Gastroesophageal sphincter (tissue), 4 donors: ENCODE measurements at regions not wholly inside any gene's neighbourhood (a gene's known extent, or its start where the extent isn't known, plus 50 kb on each side); places are given as distances from the start of the nearest gene placed in this dataset.

Experiments used
- ATAC-seq: fragments of 150-250 bp; one replicate; pipeline ENCODE4 v1.9.1; 2016; ENCODE audit warnings: mild to moderate bottlenecking, moderate library complexity
- H3K27ac ChIP-seq, 4 donors: fragments of 200-600 bp; sonication (generic) in 3 of 4; 1 replicate in 3 of 4; 2 replicates in 1 of 4; pipeline ENCODE4 v1.5.1; 2016 to 2019
- H3K27me3 ChIP-seq: fragments of 200-600 bp; sonication (generic); one replicate; pipeline ENCODE4 v1.5.1; 2019
- H3K36me3 ChIP-seq, 2 donors: fragments of 200-600 bp; sonication (generic); one replicate each; pipeline ENCODE4 v1.5.1; 2019; ENCODE audit warnings: control low read depth in 1 of 2
- H3K4me1 ChIP-seq, 3 donors: fragments of 200-600 bp; sonication (generic); 1 replicate in 2 of 3; 2 replicates in 1 of 3; pipeline ENCODE4 v1.5.1; 2016 to 2019; ENCODE audit warnings: control low read depth in 2 of 3
- H3K4me3 ChIP-seq, 2 donors: fragments of 200-600 bp; sonication (generic); one replicate each; pipeline ENCODE4 v1.5.1; 2019; ENCODE audit warnings: mild to moderate bottlenecking in 1 of 2, moderate library complexity in 1 of 2
- H3K9me3 ChIP-seq, 3 donors: fragments of 200-600 bp; sonication (generic); one replicate each; pipeline ENCODE4 v1.5.1; 2017 to 2019; ENCODE audit warnings: control low read depth in 2 of 3
- CTCF ChIP-seq, 4 experiments: fragments of 200-600 bp in 2 of 4; fragments of 450-650 bp in 2 of 4; sonication (generic) in 1 of 4; IDR thresholded peaks; one replicate each; pipeline ENCODE4 v1.5.1; 2017 to 2019; ENCODE audit warnings: antibody characterized with exemption in 4 of 4, mild to moderate bottlenecking in 2 of 4, moderate library complexity in 2 of 4
- EP300 ChIP-seq: sonication (generic); formaldehyde crosslinking; IDR thresholded peaks from one replicate; pipeline ENCODE4 v1.6.1; 2017; ENCODE audit warnings: antibody characterized with exemption, mild to moderate bottlenecking
- POLR2A ChIP-seq, 2 donors: fragments of 450-650 bp; IDR thresholded peaks; one replicate each; pipeline ENCODE4 v1.6.1; 2017; ENCODE audit warnings: antibody characterized with exemption in 2 of 2, mild to moderate bottlenecking in 2 of 2, moderate library complexity in 1 of 2
- POLR2AphosphoS5 ChIP-seq: sonication (generic); formaldehyde crosslinking; IDR thresholded peaks from one replicate; pipeline ENCODE4 v1.6.1; 2017; ENCODE audit warnings: antibody characterized with exemption
- WGBS, 2 donors: methylation state at CpG; one replicate each; pipeline ENCODE4 v1.1.5; 2018; ENCODE audit warnings: low coverage in 1 of 2; 5-methylcytosine and 5-hydroxymethylcytosine counted together

DNA sequence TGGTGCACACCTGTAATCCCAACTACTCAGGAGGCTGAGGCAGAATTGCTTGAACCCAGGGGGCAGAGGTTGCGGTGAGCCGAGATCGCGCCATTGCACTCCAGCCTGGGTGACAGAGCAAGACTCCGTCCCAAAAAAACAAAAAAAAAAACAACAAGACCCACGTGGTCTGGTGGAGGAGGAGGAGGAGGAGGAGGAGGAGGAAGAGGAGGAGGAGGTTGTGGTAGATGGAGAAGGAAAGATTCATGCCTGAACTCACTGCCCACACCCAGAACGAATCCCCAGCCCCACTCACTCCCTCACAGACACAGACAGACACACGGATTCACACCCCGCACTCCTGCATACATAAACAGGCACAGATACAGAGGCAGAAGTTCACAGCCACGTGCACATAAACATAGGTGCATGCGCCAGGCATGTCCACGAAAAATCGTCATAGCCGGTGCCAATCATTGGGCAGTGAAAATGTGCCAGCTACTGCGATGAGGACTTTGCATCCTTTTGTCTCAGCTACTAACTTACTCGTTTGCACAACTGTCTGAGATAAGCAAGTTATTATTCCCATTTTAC is 138.5 kb downstream of the WSCD1 start:
- Histone ChIP-seq H3K27me3 (peaks cover 38% of the 10 kb centered on the region), H3K9me3 (no peaks in the 10 kb centered on the region), H3K27ac (no peak overlapping the region), H3K4me1 (no peaks in the 10 kb centered on the region), H3K36me3 (no peaks in the 10 kb centered on the region), H3K4me3 (no peak overlapping the region)
- no peak for ATAC-seq
- TF ChIP-seq EP300 (no peak), POLR2AphosphoS5 (no peak), POLR2A (IDR thresholded peaks at IDR 0.05) (no peak), CTCF (IDR thresholded peaks at IDR 0.05) (no peak)
- 76 to 81% methylated on average over 10 to 15 of the region's 16 CpGs for WGBS, 2 donors

- H3K4me1 ChIP-seq: no peaks in the 10 kb centered on the region
- WGBS, 2 donors: 72 to 79% methylated on average over 3 to 6 of the region's 6 CpGs
- H3K27me3 ChIP-seq: peaks cover 55% of the 10 kb centered on the region
- H3K9me3 ChIP-seq: peaks cover 0 to 5% (median 0%) of the 10 kb centered on the region in 3 donors
- ATAC-seq: no peak
- no peak overlapping the region for H3K4me3 ChIP-seq
- no peak overlapping the region for H3K27ac ChIP-seq
- no peaks in the 10 kb centered on the region for H3K36me3 ChIP-seq
- no peak for TF ChIP-seq EP300
These were observed 135.3 kb downstream of the WSCD1 start for GRCh38 chr17:6205525-6205924.

GRCh38 chr17:6205033-6205432 is 134.9 kb downstream of the WSCD1 start:
- Histone ChIP-seq H3K9me3 (peaks cover 0 to 10% (median 0%) of the 10 kb centered on the region in 3 donors), H3K27ac (no peak overlapping the region), H3K27me3 (peaks cover 50% of the 10 kb centered on the region), H3K4me1 (no peaks in the 10 kb centered on the region), H3K4me3 (no peak overlapping the region), H3K36me3 (no peaks in the 10 kb centered on the region)
- no peak for ATAC-seq
- TF ChIP-seq POLR2A (IDR thresholded peaks at IDR 0.05) (no peak), EP300 (no peak), POLR2AphosphoS5 (no peak), CTCF (IDR thresholded peaks at IDR 0.05) (no peak)
- 28 to 39% methylated on average over 4 of the region's 4 CpGs for WGBS, 2 donors

DNA sequence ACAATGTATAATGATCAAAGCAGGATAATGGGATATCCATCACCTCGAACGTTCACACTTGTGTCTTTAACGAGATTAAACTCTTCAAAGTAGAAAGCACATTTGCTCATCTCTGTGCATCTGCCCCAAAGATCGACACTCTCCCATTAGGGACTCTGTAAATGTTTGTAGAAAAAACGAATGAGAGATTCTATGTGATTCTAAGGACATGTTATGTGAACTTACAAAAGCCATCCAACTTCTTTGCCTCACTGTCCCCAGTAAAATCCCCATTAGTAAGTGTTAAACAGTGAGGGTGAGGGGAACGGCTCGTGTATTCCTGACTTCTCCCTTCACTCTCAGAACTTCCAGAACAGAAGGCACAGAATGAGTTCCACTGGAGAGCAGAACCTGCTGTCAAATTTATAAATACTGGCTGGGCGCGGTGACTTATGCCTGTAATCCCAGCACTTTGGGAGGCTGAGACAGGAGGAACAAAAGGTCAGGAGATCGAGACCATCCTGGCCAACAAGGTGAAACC is 134.1 kb downstream of the WSCD1 start:
- ATAC-seq: no peak
- Histone ChIP-seq H3K9me3 (peaks cover 0 to 11% (median 0%) of the 10 kb centered on the region in 3 donors), H3K4me1 (no peaks in the 10 kb centered on the region), H3K27me3 (peaks cover 46% of the 10 kb centered on the region), H3K27ac (no peak overlapping the region), H3K36me3 (no peaks in the 10 kb centered on the region), H3K4me3 (no peak overlapping the region)
- TF ChIP-seq EP300 (no peak), CTCF (IDR thresholded peaks at IDR 0.05) (no peak), POLR2A (IDR thresholded peaks at IDR 0.05) (no peak), POLR2AphosphoS5 (no peak)
- WGBS, 2 donors: 52 to 67% methylated on average over 8 to 10 of the region's 10 CpGs

GRCh38 chr17:6196355-6196754 is 126.2 kb downstream of the WSCD1 start:
- no peak overlapping the region for H3K27ac ChIP-seq
- peaks cover 12% of the 10 kb centered on the region for H3K27me3 ChIP-seq
- peaks cover 0 to 11% (median 0%) of the 10 kb centered on the region in 3 donors for H3K9me3 ChIP-seq
- TF ChIP-seq EP300 (no peak), POLR2A (IDR thresholded peaks at IDR 0.05) (no peak), CTCF (IDR thresholded peaks at IDR 0.05) (no peak), POLR2AphosphoS5 (no peak)
- no peak for ATAC-seq
- no peak overlapping the region for H3K4me3 ChIP-seq
- H3K36me3 ChIP-seq: no peaks in the 10 kb centered on the region
- 75 to 89% methylated on average over 1 to 3 of the region's 4 CpGs for whole genome bisulfite sequencing, 2 donors
- no peaks in the 10 kb centered on the region for H3K4me1 ChIP-seq
